ENCODE measurements at regions not wholly inside any gene's neighbourhood (a gene's known extent, or its start where the extent isn't known, plus 50 kb on each side); places are given as distances from the start of the nearest gene placed in this dataset.
"Not testable (repeated sequence)": the region's sequence is repeated elsewhere in the genome, so short reads cannot be mapped to it uniquely, and the experiment has no call there.

DNA sequence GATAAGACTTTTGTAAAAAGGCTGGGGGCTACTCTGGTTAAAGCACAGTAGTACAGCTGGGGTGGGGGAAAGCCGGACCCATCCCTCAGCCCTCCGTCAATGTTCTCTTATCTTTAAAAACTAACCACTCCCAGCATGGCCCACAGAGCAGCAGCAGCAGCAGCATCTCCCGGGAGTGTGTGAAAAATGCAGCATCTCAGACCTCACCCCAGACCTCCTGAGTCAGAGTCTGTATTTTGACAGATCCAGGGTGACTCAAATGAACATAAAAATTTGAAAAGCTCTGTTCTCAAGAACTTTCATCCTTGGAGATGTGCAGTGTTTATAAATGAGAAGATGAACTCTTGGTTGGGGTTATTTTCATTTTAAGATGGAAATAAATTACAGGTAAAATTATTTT is 277.7 kb upstream of the ECI2 start:
- WGBS, 2 donors = 72 to 74% methylated on average over 3 of the region's 3 CpGs
- no peak for TF ChIP-seq POLR2A (IDR thresholded peaks at IDR 0.05)
- TF ChIP-seq, protein P1, sequence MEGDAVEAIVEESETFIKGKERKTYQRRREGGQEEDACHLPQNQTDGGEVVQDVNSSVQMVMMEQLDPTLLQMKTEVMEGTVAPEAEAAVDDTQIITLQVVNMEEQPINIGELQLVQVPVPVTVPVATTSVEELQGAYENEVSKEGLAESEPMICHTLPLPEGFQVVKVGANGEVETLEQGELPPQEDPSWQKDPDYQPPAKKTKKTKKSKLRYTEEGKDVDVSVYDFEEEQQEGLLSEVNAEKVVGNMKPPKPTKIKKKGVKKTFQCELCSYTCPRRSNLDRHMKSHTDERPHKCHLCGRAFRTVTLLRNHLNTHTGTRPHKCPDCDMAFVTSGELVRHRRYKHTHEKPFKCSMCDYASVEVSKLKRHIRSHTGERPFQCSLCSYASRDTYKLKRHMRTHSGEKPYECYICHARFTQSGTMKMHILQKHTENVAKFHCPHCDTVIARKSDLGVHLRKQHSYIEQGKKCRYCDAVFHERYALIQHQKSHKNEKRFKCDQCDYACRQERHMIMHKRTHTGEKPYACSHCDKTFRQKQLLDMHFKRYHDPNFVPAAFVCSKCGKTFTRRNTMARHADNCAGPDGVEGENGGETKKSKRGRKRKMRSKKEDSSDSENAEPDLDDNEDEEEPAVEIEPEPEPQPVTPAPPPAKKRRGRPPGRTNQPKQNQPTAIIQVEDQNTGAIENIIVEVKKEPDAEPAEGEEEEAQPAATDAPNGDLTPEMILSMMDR (IDR thresholded peaks at IDR 0.05) = no peak
- no peak for DNase-seq (ENCODE audit: low spot score in 2 of 2)
- intact Hi-C loops (cut with DNase I; ENCODE audit: low total_unique reads) = no loop called here
- no peak overlapping the region for H3K4me3 ChIP-seq (ENCODE audit: low read depth, poor library complexity, severe bottlenecking)

DNA sequence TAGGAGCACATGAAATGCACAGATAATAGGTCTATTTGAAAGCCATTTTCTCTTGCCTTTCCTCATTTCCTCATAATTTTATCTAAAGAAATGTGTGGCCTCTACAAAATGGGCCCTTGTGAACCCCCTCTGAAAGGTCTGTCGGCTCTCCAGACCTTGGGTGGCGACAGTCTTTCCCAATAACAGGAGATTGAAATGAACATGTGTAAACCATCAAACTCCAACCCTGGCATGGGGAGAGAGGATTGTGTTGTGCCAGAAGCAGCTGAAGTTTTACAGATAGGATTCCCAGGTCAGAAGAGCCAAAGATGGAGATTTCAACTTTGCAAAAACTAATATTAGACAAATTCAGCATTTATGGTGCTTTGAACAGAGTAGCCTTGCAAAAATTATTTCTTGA is 277.1 kb upstream of the ECI2 start:
- DNase-seq (ENCODE audit: low spot score in 2 of 2) = no peak
- TF ChIP-seq POLR2A (IDR thresholded peaks at IDR 0.05) = no peak
- TF ChIP-seq, protein P1 (IDR thresholded peaks at IDR 0.05) = no peak
- 66 to 72% methylated on average over 2 of the region's 2 CpGs for WGBS, 2 donors
- intact Hi-C loops (cut with DNase I; ENCODE audit: low total_unique reads) = no loop called here
- no peak overlapping the region for H3K4me3 ChIP-seq (ENCODE audit: low read depth, poor library complexity, severe bottlenecking)

DNA sequence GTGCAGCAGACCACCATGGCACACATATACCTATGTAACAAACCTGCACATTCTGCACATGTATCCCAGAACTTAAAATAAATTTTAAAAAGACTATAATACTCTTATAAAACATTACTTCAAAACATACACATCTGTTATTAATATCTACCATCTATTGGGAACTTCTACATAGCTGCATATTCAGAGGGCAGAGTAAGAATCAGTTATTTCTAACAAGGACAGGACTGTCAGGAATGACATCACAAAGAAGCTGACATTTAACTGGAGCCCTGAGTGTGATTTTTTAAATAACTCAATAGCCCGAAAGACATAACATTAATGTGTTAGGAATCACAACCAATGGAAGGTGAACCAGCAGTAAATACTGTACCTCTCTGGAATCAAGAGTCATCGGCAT is 276.7 kb upstream of the ECI2 start:
- no peak for DNase-seq (ENCODE audit: low spot score in 2 of 2)
- intact Hi-C loops (cut with DNase I; ENCODE audit: low total_unique reads) = no loop called here
- no peak for TF ChIP-seq POLR2A (IDR thresholded peaks at IDR 0.05)
- TF ChIP-seq, protein P1 (IDR thresholded peaks at IDR 0.05) = no peak
- 36 to 42% methylated on average over 2 of the region's 2 CpGs for WGBS, 2 donors
- no peak overlapping the region for H3K4me3 ChIP-seq (ENCODE audit: low read depth, poor library complexity, severe bottlenecking)

DNA sequence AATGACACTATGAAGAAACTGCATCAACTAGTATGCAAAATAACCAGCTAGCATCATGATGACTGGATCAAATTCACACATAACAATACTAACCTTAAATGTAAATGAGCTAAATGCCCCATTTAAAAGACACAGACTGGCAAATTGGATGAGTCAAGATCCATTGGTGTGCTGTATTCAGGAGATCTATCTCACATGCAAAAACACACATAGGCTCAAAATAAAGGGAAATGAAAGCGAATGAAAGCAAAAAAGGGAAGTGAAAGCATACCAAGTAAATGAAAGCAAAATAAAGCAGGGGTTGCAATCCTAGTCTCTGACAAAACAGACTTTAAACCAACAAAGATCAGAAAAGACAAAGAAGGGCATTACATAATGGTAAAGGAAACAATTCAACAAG is 272.3 kb upstream of the ECI2 start:
- DNase-seq (ENCODE audit: low spot score in 2 of 2); H3K4me3 ChIP-seq (ENCODE audit: low read depth, poor library complexity, severe bottlenecking); intact Hi-C loops (cut with DNase I; ENCODE audit: low total_unique reads): not testable (repeated sequence)
- WGBS, 2 donors = 72 to 91% methylated on average over 1 of the region's 1 CpG

DNA sequence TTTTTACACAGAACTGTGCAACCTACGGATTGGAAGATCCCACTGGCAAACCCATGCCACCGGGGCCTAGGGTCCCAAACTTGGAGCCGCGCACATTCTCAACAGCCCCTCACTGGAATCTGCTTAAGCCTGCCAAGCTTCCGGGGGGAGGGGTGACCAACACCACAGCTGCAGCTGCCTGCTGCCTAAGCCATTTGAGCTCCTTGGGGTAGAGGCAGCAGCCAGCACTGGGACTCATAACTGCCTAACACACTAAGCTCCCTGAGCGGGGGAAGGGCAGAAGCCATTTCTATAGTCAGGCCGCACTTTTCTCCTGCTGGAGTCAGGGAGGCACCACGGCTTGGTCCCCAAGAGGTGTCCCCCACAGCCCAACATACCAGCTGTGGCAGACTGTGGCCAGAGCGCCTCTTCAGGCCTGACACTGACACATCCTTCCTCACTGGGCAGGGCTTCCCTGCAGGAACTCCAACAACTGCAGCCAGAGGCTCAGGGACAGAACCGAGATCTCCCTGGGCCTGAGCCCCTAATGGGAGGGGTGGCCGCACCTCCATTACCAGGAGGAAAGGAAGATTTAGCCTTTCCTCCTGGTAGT is 270.3 kb upstream of the ECI2 start:
- no peak for TF ChIP-seq POLR2A (IDR thresholded peaks at IDR 0.05)
- TF ChIP-seq, protein P1 (IDR thresholded peaks at IDR 0.05) = no peak
- 89 to 90% methylated on average over 6 to 11 of the region's 11 CpGs for WGBS, 2 donors
- intact Hi-C loops (cut with DNase I; ENCODE audit: low total_unique reads) = no loop called here
- DNase-seq (ENCODE audit: low spot score in 2 of 2) = no peak
- H3K4me3 ChIP-seq (ENCODE audit: low read depth, poor library complexity, severe bottlenecking) = no peak overlapping the region

DNA sequence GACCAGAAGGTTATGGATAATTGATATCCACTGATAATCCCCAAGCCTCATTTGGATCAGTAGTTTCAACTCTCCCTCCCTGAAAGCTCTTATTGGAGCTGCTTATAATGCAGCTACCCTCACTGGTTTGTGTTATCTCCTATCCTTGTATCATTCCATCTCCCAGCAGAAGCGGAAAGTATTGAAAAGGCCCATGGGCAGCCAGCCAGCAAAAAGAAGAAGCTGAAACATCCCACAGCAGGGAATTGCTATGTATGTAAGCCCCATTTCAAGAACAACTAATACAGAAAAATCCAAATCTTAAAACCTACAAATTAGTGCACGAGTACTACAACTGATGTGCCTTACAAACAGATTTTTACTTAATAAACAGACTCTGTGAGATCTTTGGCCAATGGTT is 269.0 kb upstream of the ECI2 start:
- TF ChIP-seq POLR2A (IDR thresholded peaks at IDR 0.05) = no peak
- TF ChIP-seq, protein P1 (IDR thresholded peaks at IDR 0.05) = no peak
- DNase-seq (ENCODE audit: low spot score in 2 of 2) = no peak
- 41 to 80% methylated on average over 2 of the region's 2 CpGs for WGBS, 2 donors
- intact Hi-C loops (cut with DNase I; ENCODE audit: low total_unique reads) = no loop called here
- no peak overlapping the region for H3K4me3 ChIP-seq (ENCODE audit: low read depth, poor library complexity, severe bottlenecking)

Data from lower leg skin (tissue), 4 donors.